ENCODE measurements at regions not wholly inside any gene's neighbourhood (a gene's known extent, or its start where the extent isn't known, plus 50 kb on each side); places are given as distances from the start of the nearest gene placed in this dataset.

- TF ChIP-seq CTCF (conservative IDR thresholded peaks at IDR 0.05) (no peak), EZH2 (IDR thresholded peaks at IDR 0.05; ENCODE audit: low read depth) (no peak)
These were observed 486.8 kb upstream of the GOLIM4 start for GRCh38 chr3:168582503-168582902.

All from PC-9 (cell line).